HepG2 (cell line): ENCODE measurements at regions not wholly inside any gene's neighbourhood (a gene's known extent, or its start where the extent isn't known, plus 50 kb on each side); places are given as distances from the start of the nearest gene placed in this dataset.

Experiments used
- ATAC-seq: fragments of 200-7000 bp; cut with Tn5 transposase; 3 replicates; pipeline ENCODE4 v1.9.1; 2020; ENCODE audit warnings: mild to moderate bottlenecking, moderate library complexity
- BruUV-seq: library from RNA; stranded (reverse); fragments of 400-500 nt; replicated peaks from 2 replicates; lab custom pipeline; 2021; lab: Mats Ljungman, UMichigan
- CTCF ChIA-PET: fragments of 300-600 bp; formaldehyde crosslinking; extraction: SDS; loops from one replicate; lab custom pipeline; 2021; ENCODE audit warnings: low total read pairs, inconsistent platforms, low intra/inter-chr PET ratio; lab: Yijun Ruan, JAX
- POLR2A ChIA-PET: fragments of 350-600 bp; sonication (Branson Sonifier 250); formaldehyde crosslinking; loops from one replicate; lab custom pipeline; 2020; ENCODE audit warnings: antibody characterized with exemption, inconsistent platforms; lab: Yijun Ruan, JAX
- DNase-seq: peaks from one replicate; pipeline ENCODE4 v3.0.0-alpha.2; 2015; ENCODE audit warnings: low spot score
- FAIRE-seq: peaks from 3 replicates; lab custom pipeline; 2011; peaks lifted over from hg19 to GRCh38; lab: Jason Lieb, UNC
- H2AFZ ChIP-seq: one replicate; pipeline ENCODE4 v1.6.1; 2011; ENCODE audit warnings: low read length, inconsistent platforms
- H3K27ac ChIP-seq: fragments of 300-600 bp; 3 replicates; pipeline ENCODE4 v1.8.0; 2011; ENCODE audit warnings: mixed run types, mild to moderate bottlenecking, mixed read lengths, low read length, inconsistent platforms; ENCODE audit not compliant: insufficient read depth; ENCODE audit errors: extremely low read length
- H3K27me3 ChIP-seq, 2 experiments: fragments of 200-600 bp in 1 of 2; 2 replicates in 1 of 2; 3 replicates in 1 of 2; pipeline versions ENCODE4 v1.6.0 to v1.8.0; 2011; ENCODE audit warnings: low read length in 2 of 2, mild to moderate bottlenecking in 2 of 2, moderate library complexity in 2 of 2, inconsistent platforms in 1 of 2; ENCODE audit not compliant: insufficient read depth in 2 of 2, control insufficient read depth in 1 of 2
- H3K36me3 ChIP-seq, 2 experiments: fragments of 200-600 bp in 1 of 2; replicated peaks in 1 of 2; 2 replicates in 1 of 2; 3 replicates in 1 of 2; pipeline versions ENCODE4 v1.5.1 to v1.8.0; 2011; ENCODE audit warnings: low read length in 2 of 2, inconsistent platforms in 1 of 2; ENCODE audit not compliant: insufficient read depth in 2 of 2, control insufficient read depth in 1 of 2
- H3K4me1 ChIP-seq: 2 replicates; pipeline ENCODE4 v1.5.1; 2012; ENCODE audit warnings: low read length, inconsistent platforms; ENCODE audit not compliant: insufficient read depth
- H3K4me2 ChIP-seq: 2 replicates; pipeline ENCODE4 v1.6.0; 2011; ENCODE audit warnings: low read depth, low read length, inconsistent platforms
- H3K4me3 ChIP-seq, 3 experiments: fragments of 200-600 bp in 1 of 3; sonication (generic), shearing (Covaris generic) in 1 of 3; replicated peaks in 1 of 3; 2 replicates each; pipeline ENCODE4 v1.5.1; 2011 to 2016; ENCODE audit warnings: low read length in 3 of 3, inconsistent platforms in 2 of 3, low read depth in 2 of 3, mild to moderate bottlenecking in 2 of 3, control low read depth in 1 of 3, mixed read lengths in 1 of 3; ENCODE audit not compliant: insufficient read depth in 1 of 3
- H3K79me2 ChIP-seq: one replicate; pipeline ENCODE4 v1.6.1; 2011; ENCODE audit warnings: low read length, inconsistent platforms; ENCODE audit not compliant: insufficient read depth
- H3K9ac ChIP-seq: 2 replicates; pipeline ENCODE4 v1.6.0; 2011; ENCODE audit warnings: mild to moderate bottlenecking, low read depth, low read length, inconsistent platforms; ENCODE audit not compliant: insufficient read depth
- H3K9me3 ChIP-seq: 2 replicates; pipeline ENCODE4 v1.5.1; 2012; ENCODE audit warnings: mild to moderate bottlenecking, low read length
- H4K20me1 ChIP-seq: 2 replicates; pipeline ENCODE4 v1.6.0; 2011; ENCODE audit warnings: inconsistent platforms, mild to moderate bottlenecking, low read length, moderate library complexity; ENCODE audit not compliant: insufficient read depth
- DMTF1 ChIP-seq: sonication (generic); formaldehyde crosslinking; IDR thresholded peaks from 2 replicates; pipeline ENCODE4 v1.4.0; 2020; ENCODE audit warnings: mild to moderate bottlenecking, missing genetic modification reagents
- ELF1 ChIP-seq: sonication (generic); formaldehyde crosslinking; IDR thresholded peaks from 2 replicates; pipeline ENCODE4 v1.4.0; 2020; ENCODE audit warnings: missing genetic modification reagents
- HMG20B ChIP-seq: conservative IDR thresholded peaks from 2 replicates; pipeline ENCODE4 v1.6.1; 2016; ENCODE audit warnings: missing genetic modification reagents, missing compliant biosample characterization
- KLF15 ChIP-seq: sonication (generic); formaldehyde crosslinking; IDR thresholded peaks from 2 replicates; pipeline ENCODE4 v1.8.1; 2023; ENCODE audit warnings: borderline replicate concordance, mild to moderate bottlenecking, inconsistent platforms, missing genetic modification reagents, mixed read lengths
- PRPF4 ChIP-seq: fragments of 200-400 bp; formaldehyde crosslinking; IDR thresholded peaks from 2 replicates; pipeline ENCODE4 v1.6.1; 2016; ENCODE audit warnings: low read length, low read depth; ENCODE audit not compliant: poor library complexity, severe bottlenecking
- RXRA ChIP-seq: sonication (generic); formaldehyde crosslinking; IDR thresholded peaks from 2 replicates; pipeline ENCODE4 v1.5.1; 2020; ENCODE audit warnings: missing genetic modification reagents
- ZNF224 ChIP-seq: sonication (generic); formaldehyde crosslinking; IDR thresholded peaks from 2 replicates; pipeline ENCODE4 v1.5.0; 2020; ENCODE audit warnings: mild to moderate bottlenecking, missing genetic modification reagents
- ZNF260 ChIP-seq: sonication (generic); formaldehyde crosslinking; IDR thresholded peaks from 2 replicates; pipeline ENCODE4 v1.4.0; 2020; ENCODE audit warnings: missing genetic modification reagents, low read depth, mild to moderate bottlenecking, borderline replicate concordance
- ZNF280B ChIP-seq: sonication (generic); formaldehyde crosslinking; IDR thresholded peaks from 2 replicates; pipeline ENCODE4 v1.5.0; 2020; ENCODE audit warnings: missing genetic modification reagents, mild to moderate bottlenecking, borderline replicate concordance
- ZNF333 ChIP-seq: sonication (generic); formaldehyde crosslinking; IDR thresholded peaks from 2 replicates; pipeline ENCODE4 v1.4.0; 2020; ENCODE audit warnings: mild to moderate bottlenecking, missing genetic modification reagents, borderline replicate concordance
- ZNF652 ChIP-seq: IDR thresholded peaks from 2 replicates; pipeline ENCODE4 v1.6.1; 2016; ENCODE audit warnings: low read depth, borderline replicate concordance
- ZNF704 ChIP-seq: sonication (generic); formaldehyde crosslinking; IDR thresholded peaks from 2 replicates; pipeline ENCODE4 v1.8.1; 2023; ENCODE audit warnings: mild to moderate bottlenecking, inconsistent platforms, moderate library complexity, missing genetic modification reagents, borderline replicate concordance
- WGBS: methylation state at CpG from one replicate; pipeline ENCODE4 v1.1.6; 2017; ENCODE audit warnings: low lambda C conversion rate; 5-methylcytosine and 5-hydroxymethylcytosine counted together
- in situ Hi-C: cut with HindIII; loops from 2 replicates; pipeline ENCODE4 v1.10.0; 2017; ENCODE audit warnings: low pct_unique_long_range_greater_than_20kb; ENCODE audit not compliant: extremely low pct_ligation_motif_present
- intact Hi-C: fragments of 100-400 bp; cut with micrococcal nuclease; formaldehyde crosslinking; loops from one replicate; pipeline ENCODE4 v1.10.0; 2022; ENCODE audit not compliant: unreplicated experiment

GRCh38 chr3:55330756-55331155 is 156.3 kb downstream of the WNT5A start:
- no peak for FAIRE-seq
- ChIA-PET POLR2A (no interaction called here), CTCF (no interaction called here)
- Histone ChIP-seq H3K4me1 (no peaks in the 10 kb centered on the region), H3K9ac (no peak overlapping the region), H3K27ac (no peak overlapping the region), H3K79me2 (no peaks in the 10 kb centered on the region), H3K36me3 (no peaks in the 10 kb centered on the region), H3K4me2 (no peak overlapping the region), H4K20me1 (no peaks in the 10 kb centered on the region), H2AFZ (peak overlapping the region; percentile 4), H3K27me3 (no peaks in the 10 kb centered on the region), H3K9me3 (no peaks in the 10 kb centered on the region), H3K4me3 (no peak overlapping the region)
- intact Hi-C loops (no loop called here), in situ Hi-C loops (no loop called here)
- TF ChIP-seq ZNF260 (CRISPR knock-in tag), result no peak
- no peak for TF ChIP-seq RXRA
- TF ChIP-seq ZNF704, result no peak
- no peak for TF ChIP-seq DMTF1 (CRISPR knock-in tag)
- no peak for ATAC-seq
- 33% methylated on average over 3 of the region's 3 CpGs for WGBS
- DNase-seq, result no peak
- no TSS peak for BruUV-seq

GRCh38 chr3:55330355-55330754 is 156.8 kb downstream of the WNT5A start:
- H3K4me1 ChIP-seq, result no peaks in the 10 kb centered on the region
- intact Hi-C loops (no loop called here), in situ Hi-C loops (no loop called here)
- no peak for ATAC-seq
- no peaks in the 10 kb centered on the region for H3K36me3 ChIP-seq
- 0% methylated on average over 4 of the region's 4 CpGs for WGBS
- no peak overlapping the region for H3K4me3 ChIP-seq
- ChIA-PET CTCF (no interaction called here), POLR2A (no interaction called here)
- DNase-seq, result no peak
- no peak overlapping the region for H3K27ac ChIP-seq
- H3K27me3 ChIP-seq, result no peaks in the 10 kb centered on the region
- no peak overlapping the region for H2AFZ ChIP-seq
- FAIRE-seq, result no peak
- H3K79me2 ChIP-seq, result no peaks in the 10 kb centered on the region
- H4K20me1 ChIP-seq, result no peaks in the 10 kb centered on the region
- BruUV-seq, result no TSS peak
- H3K9me3 ChIP-seq, result no peaks in the 10 kb centered on the region
- H3K9ac ChIP-seq, result no peak overlapping the region
- no peak overlapping the region for H3K4me2 ChIP-seq
- TF ChIP-seq ELF1 (CRISPR knock-in tag) (no peak), KLF15 (CRISPR knock-in tag) (no peak), ZNF280B (no peak), ZNF652 (no peak), ZNF333 (CRISPR knock-in tag) (no peak), HMG20B (no peak), ZNF224 (CRISPR knock-in tag) (no peak), PRPF4 (no peak)
